H9 (cell line): ENCODE measurements at regions not wholly inside any gene's neighbourhood (a gene's known extent, or its start where the extent isn't known, plus 50 kb on each side); places are given as distances from the start of the nearest gene placed in this dataset.

ENCODE experiments used
- DNase-seq: peaks from one replicate; pipeline ENCODE4 v3.0.0-alpha.2; 2017
- H2AFZ ChIP-seq: one replicate; pipeline ENCODE4 v1.6.1; 2013; ENCODE audit warnings: mild to moderate bottlenecking, low read length, control low read depth, moderate library complexity
- H2AK5ac ChIP-seq: 2 replicates; pipeline ENCODE4 v1.6.1; 2013; ENCODE audit warnings: low read length, control low read depth, mixed read lengths; ENCODE audit not compliant: insufficient read length
- H2BK120ac ChIP-seq: one replicate; pipeline ENCODE4 v1.6.1; 2013; ENCODE audit warnings: low read depth, mild to moderate bottlenecking, low read length, control low read depth, inconsistent platforms; ENCODE audit not compliant: poor library complexity, severe bottlenecking
- H2BK12ac ChIP-seq: 2 replicates; pipeline ENCODE4 v1.6.1; 2013; ENCODE audit warnings: low read length, control low read depth, mixed read lengths, low read depth; ENCODE audit not compliant: insufficient read length
- H2BK15ac ChIP-seq: 2 replicates; pipeline ENCODE4 v1.6.1; 2013; ENCODE audit warnings: low read depth, low read length, control low read depth
- H2BK20ac ChIP-seq: one replicate; pipeline ENCODE4 v1.6.1; 2013; ENCODE audit warnings: low read depth, mild to moderate bottlenecking, low read length, control low read depth, inconsistent platforms; ENCODE audit not compliant: poor library complexity, severe bottlenecking
- H2BK5ac ChIP-seq: 2 replicates; pipeline ENCODE4 v1.6.1; 2013; ENCODE audit warnings: low read length, control low read depth, mixed read lengths; ENCODE audit not compliant: insufficient read length
- H3K14ac ChIP-seq: 2 replicates; pipeline ENCODE4 v1.6.1; 2013; ENCODE audit warnings: low read length, control low read depth; ENCODE audit not compliant: insufficient read depth
- H3K18ac ChIP-seq: 2 replicates; pipeline ENCODE4 v1.6.1; 2013; ENCODE audit warnings: low read depth, mild to moderate bottlenecking, mixed read lengths, low read length, control low read depth; ENCODE audit not compliant: insufficient read length
- H3K23ac ChIP-seq: 2 replicates; pipeline ENCODE4 v1.6.1; 2013; ENCODE audit warnings: low read length, control low read depth, mixed read lengths, low read depth; ENCODE audit not compliant: insufficient read length
- H3K23me2 ChIP-seq: 2 replicates; pipeline ENCODE4 v1.6.1; 2013; ENCODE audit warnings: low read depth, mild to moderate bottlenecking, mixed read lengths, low read length, control low read depth; ENCODE audit not compliant: insufficient read length, poor library complexity, severe bottlenecking
- H3K27ac ChIP-seq: 2 replicates; pipeline ENCODE4 v1.5.1; 2013; ENCODE audit warnings: low read length, control low read depth, mixed read lengths, low read depth; ENCODE audit not compliant: insufficient read length
- H3K27me3 ChIP-seq: 2 replicates; pipeline ENCODE4 v1.6.1; 2013; ENCODE audit warnings: low read length, control low read depth, inconsistent platforms; ENCODE audit not compliant: insufficient read depth
- H3K4ac ChIP-seq: 2 replicates; pipeline ENCODE4 v1.6.1; 2013; ENCODE audit warnings: low read depth, mild to moderate bottlenecking, control low read depth, inconsistent platforms, low read length, moderate library complexity
- H3K4me1 ChIP-seq: 2 replicates; pipeline ENCODE4 v1.6.1; 2013; ENCODE audit warnings: low read length, control low read depth, inconsistent platforms; ENCODE audit not compliant: insufficient read depth
- H3K4me2 ChIP-seq: 2 replicates; pipeline ENCODE4 v1.6.1; 2013; ENCODE audit warnings: low read length, control low read depth, mixed read lengths; ENCODE audit not compliant: insufficient read length, insufficient read depth
- H3K56ac ChIP-seq: 2 replicates; pipeline ENCODE4 v1.6.1; 2013; ENCODE audit warnings: low read depth, mild to moderate bottlenecking, mixed read lengths, low read length, control low read depth; ENCODE audit not compliant: insufficient read length
- H3K79me1 ChIP-seq: 2 replicates; pipeline ENCODE4 v1.6.1; 2013; ENCODE audit warnings: low read depth, mild to moderate bottlenecking, moderate library complexity, low read length, control low read depth, inconsistent platforms; ENCODE audit not compliant: insufficient read depth, poor library complexity, severe bottlenecking
- H3K79me2 ChIP-seq: 2 replicates; pipeline ENCODE4 v1.6.1; 2013; ENCODE audit warnings: low read length, control low read depth, inconsistent platforms; ENCODE audit not compliant: insufficient read depth
- H3K9ac ChIP-seq: 2 replicates; pipeline ENCODE4 v1.6.1; 2013; ENCODE audit warnings: low read length, control low read depth, mixed read lengths; ENCODE audit not compliant: insufficient read length; ENCODE audit errors: extremely low read depth
- H3K9me3 ChIP-seq: one replicate; pipeline ENCODE4 v1.6.1; 2013; ENCODE audit warnings: low read depth, low read length, inconsistent platforms; ENCODE audit not compliant: control insufficient read depth
- H3T11ph ChIP-seq: one replicate; pipeline ENCODE4 v1.6.1; 2013; ENCODE audit warnings: mild to moderate bottlenecking, low read length, control low read depth, inconsistent platforms
- H4K20me1 ChIP-seq: one replicate; pipeline ENCODE4 v1.6.1; 2013; ENCODE audit not compliant: control insufficient read depth, insufficient read length, insufficient read depth
- H4K5ac ChIP-seq: 2 replicates; pipeline ENCODE4 v1.6.1; 2013; ENCODE audit warnings: low read depth, mild to moderate bottlenecking, mixed read lengths, low read length, control low read depth; ENCODE audit not compliant: insufficient read length
- H4K8ac ChIP-seq: replicated peaks from 2 replicates; pipeline ENCODE4 v1.6.1; 2013; ENCODE audit warnings: low read length, control low read depth, mixed read lengths, low read depth; ENCODE audit not compliant: insufficient read length
- H4K91ac ChIP-seq: 2 replicates; pipeline ENCODE4 v1.6.1; 2013; ENCODE audit warnings: low read depth, mild to moderate bottlenecking, moderate library complexity, mixed read lengths, low read length, control low read depth; ENCODE audit not compliant: insufficient read length
- H3K27ac Mint-ChIP-seq, 3 experiments: 2 replicates in 2 of 3; 3 replicates in 1 of 3; pipeline ENCODE4 v1.8.0; 2020 to 2021; ENCODE audit warnings: mixed read lengths in 3 of 3, mild to moderate bottlenecking in 1 of 3, moderate library complexity in 1 of 3
- H3K27me3 Mint-ChIP-seq: 2 replicates; pipeline ENCODE4 v1.8.0; 2021; ENCODE audit warnings: low read depth, mild to moderate bottlenecking, moderate library complexity, mixed read lengths
- H3K36me3 Mint-ChIP-seq, 3 experiments: 2 replicates in 2 of 3; 3 replicates in 1 of 3; pipeline ENCODE4 v1.8.0; 2020 to 2021; ENCODE audit warnings: low read depth in 3 of 3, mixed read lengths in 3 of 3; ENCODE audit not compliant: insufficient read depth in 1 of 3
- H3K4me1 Mint-ChIP-seq, 2 experiments: 2 replicates each; pipeline ENCODE4 v1.8.0; 2020; ENCODE audit warnings: mixed read lengths in 2 of 2
- H3K4me3 Mint-ChIP-seq, 2 experiments: 2 replicates in 1 of 2; 3 replicates in 1 of 2; pipeline ENCODE4 v1.8.0; 2020 to 2021; ENCODE audit warnings: mild to moderate bottlenecking in 2 of 2, mixed read lengths in 2 of 2, moderate library complexity in 1 of 2
- H3K9me3 Mint-ChIP-seq, 2 experiments: 2 replicates in 1 of 2; 3 replicates in 1 of 2; pipeline ENCODE4 v1.8.0; 2020; ENCODE audit warnings: mild to moderate bottlenecking in 2 of 2, mixed read lengths in 2 of 2, moderate library complexity in 1 of 2
- WGBS: extraction: QIAGEN DNeasy Blood & Tissue Kit; methylation state at CpG from one replicate; pipeline ENCODE4 v1.1.7; 2013; ENCODE audit warnings: missing lambda C conversion rate, low lambda C conversion rate, mixed read lengths; ENCODE audit not compliant: insufficient read length; ENCODE audit errors: extremely low coverage; 5-methylcytosine and 5-hydroxymethylcytosine counted together
- TF ChIP-seq, protein P1 (sequence below): fragments of 200-600 bp; sonication (generic); conservative IDR thresholded peaks from 3 replicates; pipeline ENCODE4 v1.8.0; 2021; ENCODE audit warnings: antibody characterized with exemption, mild to moderate bottlenecking

DNA sequence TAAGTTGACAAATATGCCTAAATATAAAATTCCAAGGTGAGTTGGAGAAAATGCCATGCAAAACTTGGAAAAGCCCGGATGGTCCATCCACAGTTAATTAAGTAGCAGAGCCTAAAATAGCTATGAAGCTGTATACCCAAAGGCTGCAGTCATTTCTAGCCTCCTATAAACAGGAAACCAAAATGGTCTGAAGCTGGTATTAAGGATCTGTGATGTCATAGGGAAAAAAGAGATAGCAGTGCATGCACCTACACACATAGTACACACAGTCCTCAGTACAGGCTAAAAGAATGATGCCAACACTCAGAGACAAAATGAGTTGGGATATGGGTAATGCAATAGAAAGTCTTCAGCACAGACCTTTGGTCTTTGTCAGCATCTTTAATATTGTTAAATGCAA lies 736.9 kb downstream of the EFNB2 start:
- no peak overlapping the region for H3K18ac ChIP-seq
- no peak overlapping the region for H2BK20ac ChIP-seq
- no peaks in the 10 kb centered on the region for H3K79me2 ChIP-seq
- H3K9me3 Mint-ChIP-seq = peaks cover 0 to 2% of the 10 kb centered on the region in 2 experiments; a peak in 3 of 5 replicates
- no peak overlapping the region for H2BK120ac ChIP-seq
- H4K20me1 ChIP-seq = no peaks in the 10 kb centered on the region
- H3K9ac ChIP-seq = no peak overlapping the region
- no peak overlapping the region for H4K5ac ChIP-seq
- no peak overlapping the region for H3K4ac ChIP-seq
- no peak overlapping the region for H3K4me3 Mint-ChIP-seq
- H2AK5ac ChIP-seq = no peak overlapping the region
- H3K14ac ChIP-seq = no peak overlapping the region
- H3K23me2 ChIP-seq = no peaks in the 10 kb centered on the region
- no peaks in the 10 kb centered on the region for H3K27me3 ChIP-seq
- no peaks in the 10 kb centered on the region for H3K9me3 ChIP-seq
- no peak overlapping the region; the same call in 1 of the 2 replicates for H2BK15ac ChIP-seq
- H4K91ac ChIP-seq = no peak overlapping the region
- H3K36me3 Mint-ChIP-seq = no peaks in the 10 kb centered on the region
- H3K79me1 ChIP-seq = no peaks in the 10 kb centered on the region
- H3K27ac Mint-ChIP-seq = no peak overlapping the region
- WGBS = no CpG with 5 or more reads among the region's 1 CpG
- no peaks in the 10 kb centered on the region for H3K27me3 Mint-ChIP-seq
- H3K23ac ChIP-seq = no peak overlapping the region
- H3K56ac ChIP-seq = no peak overlapping the region
- H4K8ac ChIP-seq = no peak overlapping the region
- H2AFZ ChIP-seq = no peak overlapping the region
- no peaks in the 10 kb centered on the region for H3K4me1 Mint-ChIP-seq
- H3K4me1 ChIP-seq = no peaks in the 10 kb centered on the region
- no peak overlapping the region for H2BK5ac ChIP-seq
- no peak overlapping the region for H3T11ph ChIP-seq
- no peak overlapping the region for H2BK12ac ChIP-seq
- TF ChIP-seq, protein P1, sequence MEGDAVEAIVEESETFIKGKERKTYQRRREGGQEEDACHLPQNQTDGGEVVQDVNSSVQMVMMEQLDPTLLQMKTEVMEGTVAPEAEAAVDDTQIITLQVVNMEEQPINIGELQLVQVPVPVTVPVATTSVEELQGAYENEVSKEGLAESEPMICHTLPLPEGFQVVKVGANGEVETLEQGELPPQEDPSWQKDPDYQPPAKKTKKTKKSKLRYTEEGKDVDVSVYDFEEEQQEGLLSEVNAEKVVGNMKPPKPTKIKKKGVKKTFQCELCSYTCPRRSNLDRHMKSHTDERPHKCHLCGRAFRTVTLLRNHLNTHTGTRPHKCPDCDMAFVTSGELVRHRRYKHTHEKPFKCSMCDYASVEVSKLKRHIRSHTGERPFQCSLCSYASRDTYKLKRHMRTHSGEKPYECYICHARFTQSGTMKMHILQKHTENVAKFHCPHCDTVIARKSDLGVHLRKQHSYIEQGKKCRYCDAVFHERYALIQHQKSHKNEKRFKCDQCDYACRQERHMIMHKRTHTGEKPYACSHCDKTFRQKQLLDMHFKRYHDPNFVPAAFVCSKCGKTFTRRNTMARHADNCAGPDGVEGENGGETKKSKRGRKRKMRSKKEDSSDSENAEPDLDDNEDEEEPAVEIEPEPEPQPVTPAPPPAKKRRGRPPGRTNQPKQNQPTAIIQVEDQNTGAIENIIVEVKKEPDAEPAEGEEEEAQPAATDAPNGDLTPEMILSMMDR = no peak
- H3K27ac ChIP-seq = no peak overlapping the region
- H3K4me2 ChIP-seq = no peak overlapping the region
- no peak for DNase-seq
